Head of caudate nucleus (tissue), 42 donors: ENCODE measurements at regions not wholly inside any gene's neighbourhood (a gene's known extent, or its start where the extent isn't known, plus 50 kb on each side); places are given as distances from the start of the nearest gene placed in this dataset.
"Not testable (repeated sequence)": the region's sequence is repeated elsewhere in the genome, so short reads cannot be mapped to it uniquely, and the experiment has no call there.

Experiments used
- DNase-seq, 42 donors: peaks; one replicate each; pipeline versions ENCODE4 v3.0.0 to v3.0.0-alpha.2; 2020 to 2021; ENCODE audit warnings: mixed read lengths in 7 of 42
- intact Hi-C: fragments of 100-400 bp; cut with DNase I; formaldehyde crosslinking; loops from one replicate; pipeline ENCODE4 v1.15.0; 2022

DNA sequence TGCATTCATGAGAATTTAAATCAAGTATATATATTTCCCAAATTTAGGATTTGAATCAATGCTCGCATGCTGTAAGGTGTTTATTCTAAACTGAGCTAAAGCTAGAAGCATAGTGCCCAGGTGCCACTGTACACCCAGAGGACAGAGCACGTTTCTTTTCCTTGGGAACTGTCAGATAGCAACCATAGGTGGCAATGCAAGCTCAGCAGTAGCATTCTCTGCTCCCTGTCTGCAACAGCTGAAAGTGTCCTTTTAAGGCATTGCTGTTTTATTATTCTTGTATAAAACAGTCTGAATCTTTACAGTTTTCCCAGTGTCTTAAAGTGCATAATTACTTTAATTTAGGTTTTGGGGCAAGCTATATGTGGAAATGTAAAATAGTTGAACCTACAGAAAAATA, 443.4 kb upstream of the MMS22L start:
- DNase-seq: peak in 5 of 42 donors; percentile 6 to 18 (median 7)
- intact Hi-C loops: no loop called here

DNA sequence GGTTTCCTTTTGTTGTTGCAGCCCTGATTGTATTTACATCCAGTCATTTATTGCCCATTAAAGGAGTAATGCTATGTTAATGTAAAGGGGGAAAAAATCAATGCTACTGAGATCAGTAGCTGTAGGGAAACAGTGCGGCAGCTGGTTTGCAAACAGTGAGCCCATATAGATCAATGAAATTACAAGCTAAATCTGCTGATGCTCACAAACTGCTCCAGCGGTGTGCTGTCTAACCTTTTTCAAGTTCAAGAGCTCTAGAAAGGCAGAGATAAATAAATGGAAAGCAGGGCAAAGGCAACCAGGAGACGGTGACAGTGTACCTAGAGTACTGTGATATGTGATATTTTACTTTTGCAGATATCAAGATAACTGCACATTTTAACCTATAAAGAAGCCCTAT, 449.0 kb upstream of the MMS22L start:
- no peak for DNase-seq
- intact Hi-C loops: no loop called here

DNA sequence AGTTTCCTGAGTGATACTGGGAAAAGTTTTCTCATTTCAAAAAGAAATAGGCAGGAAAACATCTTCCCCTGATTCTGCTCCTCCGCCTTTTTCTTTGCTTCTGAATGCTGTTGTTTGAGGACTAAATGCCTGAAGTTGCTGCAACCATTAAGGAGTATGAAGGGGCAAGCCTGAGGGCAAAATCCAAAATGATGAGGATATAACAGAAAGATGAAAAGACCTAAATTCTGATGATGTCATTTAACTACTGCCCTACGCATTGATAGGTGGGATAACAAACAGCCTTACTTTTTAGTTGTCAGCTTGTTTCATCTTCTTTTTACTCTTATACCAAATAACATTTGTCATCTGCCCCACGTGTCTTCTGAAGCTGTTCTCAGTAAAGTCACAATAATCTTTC, 474.6 kb upstream of the MMS22L start:
- no peak for DNase-seq
- intact Hi-C loops: no loop called here

DNA sequence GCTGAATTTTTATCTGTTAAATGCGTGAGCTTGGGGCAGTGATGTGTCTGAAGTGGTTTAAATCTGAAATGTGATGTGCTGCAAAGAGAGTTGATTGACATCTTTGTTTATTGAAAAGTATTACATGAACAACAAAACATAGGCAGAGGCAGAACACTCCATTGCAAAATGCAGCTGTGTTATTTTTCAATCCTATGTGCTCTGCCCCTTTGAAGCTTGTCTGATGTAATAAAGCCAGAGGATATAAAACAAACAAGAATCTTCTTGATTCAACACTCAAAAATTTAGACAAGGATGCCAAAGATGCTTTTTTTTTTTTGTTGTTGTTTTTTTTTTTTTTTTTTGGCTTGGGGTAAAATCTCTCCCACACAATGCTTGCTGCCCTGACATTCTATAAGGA, 482.4 kb upstream of the MMS22L start:
- DNase-seq: no peak
- intact Hi-C loops: no loop called here

DNA sequence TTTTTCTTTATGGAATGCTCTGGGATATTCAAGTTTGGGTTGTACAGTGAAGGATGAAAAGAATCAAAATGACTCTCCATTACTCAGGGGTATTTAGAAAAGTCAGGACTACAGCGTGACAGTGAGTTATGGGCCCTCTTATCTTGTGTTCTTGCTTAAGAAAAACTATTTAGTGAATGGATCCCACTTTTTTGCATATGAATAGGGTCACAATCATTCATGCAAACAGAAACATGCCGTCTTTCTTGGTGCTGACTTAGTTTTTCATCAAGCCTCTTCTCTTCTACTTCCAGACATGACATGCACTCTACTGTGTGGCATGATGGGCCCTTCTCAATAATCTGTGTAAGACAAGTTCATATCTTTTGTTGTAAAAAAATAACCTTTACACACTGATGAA, 488.4 kb upstream of the MMS22L start:
- DNase-seq: no peak

DNA sequence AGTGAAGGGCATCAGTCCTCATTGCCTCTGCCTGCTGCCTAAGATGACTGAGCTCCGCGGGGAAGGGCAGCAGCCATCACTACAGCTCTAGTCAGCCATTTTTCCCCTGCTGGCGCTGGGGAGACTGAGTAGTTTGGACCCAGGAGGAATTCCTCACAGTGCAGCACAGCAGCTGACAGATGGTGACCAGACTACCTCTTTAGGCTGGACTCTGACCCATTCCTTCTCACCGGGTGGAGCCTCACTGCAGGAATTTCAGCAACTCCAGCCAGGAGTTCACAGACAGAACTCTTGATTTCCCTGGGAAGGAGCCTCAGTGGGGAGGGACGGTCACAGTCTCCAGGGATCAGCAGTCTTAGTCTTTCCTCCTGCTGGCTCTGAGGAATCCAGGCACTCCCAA, 492.0 kb upstream of the MMS22L start:
- intact Hi-C loops: no loop called here
- DNase-seq: no peak

More for the DNA sequence above, 488.4 kb upstream of the MMS22L start:
- intact Hi-C loops: no loop called here

DNA sequence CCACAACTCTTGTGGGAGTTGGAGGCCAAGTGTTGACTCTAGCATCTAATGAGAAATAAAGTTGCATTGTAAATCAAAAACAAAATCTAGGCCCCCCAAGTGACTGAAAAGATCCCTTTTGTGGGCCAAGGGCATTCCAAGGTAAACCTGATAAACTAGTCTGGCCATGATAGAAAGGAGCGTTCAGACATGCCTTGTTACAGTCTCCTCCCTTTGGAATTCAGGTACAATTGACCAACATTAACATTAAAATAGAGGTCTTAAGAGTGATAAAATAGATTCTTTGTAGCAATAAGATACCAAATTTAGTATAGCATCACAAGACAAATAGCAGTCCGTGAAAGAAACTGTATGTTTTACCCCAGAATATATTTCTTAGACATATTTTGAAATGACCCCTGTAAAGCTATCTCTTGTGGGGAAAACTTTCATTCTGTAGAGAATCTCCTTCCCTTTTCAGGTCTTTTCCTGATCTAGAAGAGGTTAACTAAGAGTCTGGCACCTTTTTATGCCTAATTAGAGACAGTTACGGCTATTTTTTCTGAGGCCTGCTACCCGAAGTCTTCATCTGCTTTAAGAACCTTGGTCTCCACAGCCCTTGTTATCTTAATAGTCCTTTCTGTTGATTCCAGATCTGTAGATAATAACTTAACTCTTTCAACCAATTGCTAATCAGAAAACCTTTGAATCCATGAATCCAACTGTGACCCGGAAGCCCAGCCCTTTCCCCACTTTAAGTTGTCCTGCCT, 495.4 kb upstream of the MMS22L start:
- intact Hi-C loops: no loop called here

DNA sequence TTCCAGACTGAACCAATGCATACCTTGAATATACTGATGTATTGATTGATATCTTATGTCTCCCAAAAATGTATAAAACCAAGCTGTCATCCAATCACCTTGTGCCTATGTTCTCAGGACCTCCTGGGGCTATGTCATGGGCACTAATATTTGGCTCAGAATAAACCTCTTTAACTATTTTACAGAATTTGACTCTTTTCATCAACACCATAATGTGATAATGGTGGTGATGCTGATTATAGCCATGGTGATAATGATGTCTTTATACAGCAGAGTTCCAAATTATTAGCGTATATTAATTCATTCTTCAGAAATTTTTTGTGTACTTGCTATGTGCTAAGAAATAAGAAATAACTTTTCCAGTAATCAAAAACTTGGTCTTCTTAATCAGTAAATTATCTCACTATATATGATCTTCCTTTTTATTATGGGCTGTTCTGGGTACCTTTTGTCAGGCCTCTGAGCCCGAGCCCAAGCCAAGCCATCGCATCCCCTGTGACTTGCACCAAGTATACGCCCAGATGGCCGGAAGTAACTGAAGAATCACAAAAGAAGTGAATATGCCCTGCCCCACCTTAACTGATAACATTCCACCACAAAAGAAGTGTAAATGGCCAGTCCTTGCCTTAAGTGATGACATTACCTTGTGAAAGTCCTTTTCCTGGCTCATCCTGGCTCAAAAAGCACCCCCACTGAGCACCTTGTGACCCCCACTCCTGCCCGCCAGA, 496.2 kb upstream of the MMS22L start:
- intact Hi-C loops, DNase-seq: not testable (repeated sequence)

More for the DNA sequence above, 495.4 kb upstream of the MMS22L start:
- DNase-seq: no peak

DNA sequence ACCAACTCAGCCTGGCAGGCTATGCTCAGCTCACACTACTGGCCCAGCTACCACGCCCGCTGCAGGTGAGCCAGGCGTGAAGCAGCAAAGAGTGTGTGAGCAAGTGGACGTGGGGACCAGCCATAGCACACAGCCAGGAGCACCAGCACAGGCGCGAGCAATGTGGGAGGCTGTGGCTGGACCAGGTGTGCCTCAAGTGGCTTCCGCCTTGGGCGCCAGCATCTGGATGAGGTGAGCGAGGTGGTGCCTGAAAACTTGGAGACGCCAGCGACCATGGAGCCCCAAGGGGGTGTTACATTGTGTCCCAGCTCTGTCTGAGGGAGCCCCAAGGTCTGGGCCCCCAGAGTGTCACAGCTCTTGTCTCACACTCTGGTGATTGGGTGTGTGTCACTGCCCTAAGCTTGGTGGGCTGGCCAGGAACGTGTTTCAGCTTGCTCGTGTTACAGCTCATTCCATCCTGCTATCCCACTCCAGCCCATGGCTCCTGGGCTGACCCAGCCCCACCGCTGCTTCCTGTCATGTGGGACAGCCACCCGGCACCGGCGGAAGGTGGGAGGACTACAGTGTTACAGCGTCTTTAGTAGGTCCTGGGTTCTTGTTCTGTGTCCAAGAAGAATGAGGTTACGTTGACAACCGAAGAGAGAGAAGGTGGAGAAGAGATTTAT, 508.0 kb upstream of the MMS22L start:
- intact Hi-C loops: no loop called here

DNA sequence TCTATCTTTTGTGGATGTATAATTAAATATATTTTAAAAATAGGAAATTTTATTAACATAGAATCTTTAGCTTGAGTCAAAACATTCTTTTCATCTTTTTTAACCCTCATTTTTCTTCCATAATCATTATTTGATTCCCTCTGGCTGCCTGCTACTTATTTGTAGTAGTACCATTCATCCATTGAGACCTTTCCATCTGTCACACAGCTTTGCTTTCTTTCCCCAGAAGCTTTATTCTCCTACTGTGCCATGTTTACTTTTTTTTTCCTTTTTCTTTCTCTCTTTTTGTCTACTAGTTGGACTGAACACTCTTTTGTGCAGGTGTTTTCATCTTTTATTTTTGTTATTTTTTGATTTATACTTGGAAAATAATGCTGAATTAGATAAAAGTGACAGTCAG, 522.6 kb upstream of the MMS22L start:
- intact Hi-C loops: no loop called here
- no peak for DNase-seq

More for the DNA sequence above, 508.0 kb upstream of the MMS22L start:
- no peak for DNase-seq

DNA sequence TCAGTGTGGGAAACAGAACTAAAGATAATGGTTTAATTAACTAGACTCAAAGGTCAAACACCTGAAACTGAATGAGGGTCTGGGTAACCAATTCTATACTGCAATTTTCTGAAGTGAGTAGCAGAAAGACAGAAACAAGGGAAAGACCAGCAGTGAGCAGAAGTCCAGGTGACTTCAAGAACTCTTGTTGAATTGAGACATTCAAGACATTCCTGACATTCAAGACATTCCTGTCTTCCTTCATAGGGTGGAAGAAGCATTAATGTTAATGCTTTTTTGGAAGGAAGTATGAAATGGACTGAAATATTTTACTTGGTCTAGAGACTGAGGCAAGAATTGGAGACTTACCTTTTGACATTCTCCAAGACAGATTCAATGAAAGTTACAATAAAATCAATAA, 529.9 kb upstream of the MMS22L start:
- intact Hi-C loops: no loop called here

DNA sequence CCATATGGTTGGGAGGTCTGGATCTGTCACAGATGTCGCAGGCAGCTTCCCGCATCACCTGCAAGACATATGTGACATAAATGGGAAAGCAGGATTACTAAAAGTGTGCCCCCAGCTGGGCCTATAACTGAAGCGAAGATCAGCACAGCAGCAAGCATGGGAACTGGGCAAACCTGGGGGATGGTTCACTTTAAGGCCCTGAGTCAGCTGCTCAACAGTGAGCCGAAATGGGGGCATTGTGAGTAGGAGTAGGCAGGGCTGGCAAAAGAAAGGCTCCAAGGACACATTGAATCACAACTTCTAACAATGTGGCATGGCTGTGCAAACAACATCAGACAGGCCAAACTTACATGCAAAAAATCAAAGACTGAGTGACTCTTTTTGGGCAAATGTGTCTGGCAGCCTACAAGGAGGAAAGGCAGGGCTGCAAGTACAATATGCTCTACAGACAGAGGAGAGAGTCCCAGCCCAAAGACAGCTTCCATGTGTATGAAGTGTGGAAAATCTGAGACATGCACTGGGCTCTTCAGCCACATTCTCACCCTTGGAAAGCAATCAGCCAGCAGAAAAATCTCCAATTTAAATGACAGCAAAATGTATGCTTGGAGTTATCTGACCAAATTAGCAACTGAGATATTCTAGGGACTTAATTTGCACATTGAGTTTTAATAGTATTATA, 531.0 kb upstream of the MMS22L start:
- peak in 15 of 42 donors; percentile 4 to 68 (median 27) for DNase-seq
- intact Hi-C loops: no loop called here

More for the DNA sequence above, 529.9 kb upstream of the MMS22L start:
- DNase-seq: no peak

DNA sequence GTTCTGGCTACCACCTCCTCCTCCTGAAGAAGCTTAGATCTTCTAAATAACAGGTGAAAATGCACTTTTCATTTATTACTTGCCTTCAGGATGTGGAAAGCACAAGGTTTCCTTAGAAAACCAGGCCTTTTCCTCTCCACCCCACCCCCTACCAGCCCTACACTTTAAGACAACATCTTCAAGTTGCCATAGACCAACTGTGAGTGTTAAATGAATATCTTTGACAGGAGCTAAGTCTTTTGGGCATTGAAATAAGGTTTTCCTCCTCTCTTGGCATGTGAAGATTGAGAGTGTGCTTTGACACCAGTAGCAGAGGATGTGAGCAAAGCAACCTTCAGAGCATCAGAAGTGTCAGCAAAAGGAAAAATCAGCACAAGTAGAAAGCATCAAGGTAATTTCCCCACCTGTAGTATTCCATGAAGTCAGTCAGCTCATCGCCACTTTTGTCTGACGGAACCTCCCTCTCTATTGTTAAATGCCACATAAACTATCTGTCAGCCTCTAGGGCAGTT, 532.3 kb upstream of the MMS22L start:
- DNase-seq: no peak
- intact Hi-C loops: no loop called here

DNA sequence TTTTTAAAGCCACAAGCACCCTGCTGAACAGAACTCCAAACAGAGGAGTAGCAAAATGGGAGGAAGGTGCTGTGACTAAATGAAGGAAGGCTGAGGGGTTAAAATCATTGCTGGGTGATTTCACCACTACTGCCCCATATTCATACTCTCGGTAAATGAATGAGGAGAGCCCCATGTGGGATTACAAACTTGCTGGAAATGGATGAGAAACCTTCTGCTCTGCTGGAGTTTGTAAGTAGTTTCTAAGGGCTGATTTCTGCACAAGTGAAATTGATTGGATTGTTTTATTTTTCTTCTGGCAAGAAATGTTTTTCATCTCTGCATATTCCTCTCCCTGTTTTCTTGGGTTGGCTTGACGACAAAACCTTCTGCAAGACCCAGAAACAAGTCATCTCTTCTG, 533.5 kb upstream of the MMS22L start:
- no peak for DNase-seq
- intact Hi-C loops: no loop called here

DNA sequence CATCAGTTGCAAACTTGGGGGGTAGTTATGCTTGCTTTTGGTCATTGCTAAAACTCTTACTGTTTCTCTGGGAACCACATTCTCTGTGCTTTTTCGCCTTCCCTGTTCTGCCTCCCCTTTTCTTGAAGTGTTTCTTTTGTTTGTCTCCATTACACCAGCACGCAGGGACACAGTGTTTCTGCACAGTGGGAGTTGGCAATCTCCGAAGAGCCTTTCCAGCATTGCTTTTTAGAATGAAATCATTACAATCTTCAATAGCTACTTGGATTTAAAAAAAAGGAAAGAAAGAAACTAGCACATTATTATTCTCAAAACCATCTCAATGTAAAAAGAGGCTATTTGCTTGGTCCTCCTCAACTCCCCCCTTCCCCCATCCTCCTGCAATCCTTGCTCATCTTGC, 536.7 kb upstream of the MMS22L start:
- DNase-seq: peak in 22 of 42 donors; percentile 3 to 61 (median 25)
- intact Hi-C loops: no loop called here

DNA sequence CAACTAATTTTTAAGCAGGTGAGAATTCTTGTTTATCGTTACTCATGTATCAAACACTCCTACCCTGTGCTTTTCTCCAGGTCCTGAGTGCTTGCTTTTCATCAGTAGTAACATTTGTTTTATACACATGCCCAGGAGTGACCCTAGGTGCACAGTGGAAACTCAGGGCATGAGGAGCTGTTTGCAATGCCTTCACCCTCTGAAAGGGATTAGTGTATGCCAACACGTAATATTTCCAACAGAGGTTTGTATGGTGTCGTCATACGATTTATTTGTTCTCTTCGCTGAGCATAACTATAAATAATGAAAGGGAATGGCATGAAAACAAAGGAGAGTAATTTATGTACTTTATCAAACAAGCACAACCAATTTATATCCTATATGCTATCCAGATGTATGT, 537.4 kb upstream of the MMS22L start:
- intact Hi-C loops: no loop called here
- no peak for DNase-seq

DNA sequence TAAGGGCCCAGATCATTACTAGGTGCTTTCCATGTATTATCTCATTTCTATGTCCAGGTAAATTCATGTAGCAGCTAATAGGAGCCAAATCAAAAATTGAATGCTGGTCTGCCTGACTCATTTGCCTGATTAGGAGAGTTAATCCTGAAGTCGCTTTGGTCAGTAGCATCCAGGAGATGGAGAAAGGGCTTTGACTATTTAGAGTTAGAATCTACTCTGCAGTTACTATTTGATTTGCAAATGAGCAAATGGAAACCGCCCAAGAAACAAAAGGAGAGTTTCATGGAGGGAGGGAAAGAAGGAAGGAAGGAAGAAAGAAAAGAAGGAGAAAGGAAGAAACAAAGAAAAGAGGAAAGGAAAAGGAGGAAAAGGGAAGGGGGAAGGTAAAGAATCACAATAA, 539.6 kb upstream of the MMS22L start:
- intact Hi-C loops: no loop called here
- DNase-seq: no peak

DNA sequence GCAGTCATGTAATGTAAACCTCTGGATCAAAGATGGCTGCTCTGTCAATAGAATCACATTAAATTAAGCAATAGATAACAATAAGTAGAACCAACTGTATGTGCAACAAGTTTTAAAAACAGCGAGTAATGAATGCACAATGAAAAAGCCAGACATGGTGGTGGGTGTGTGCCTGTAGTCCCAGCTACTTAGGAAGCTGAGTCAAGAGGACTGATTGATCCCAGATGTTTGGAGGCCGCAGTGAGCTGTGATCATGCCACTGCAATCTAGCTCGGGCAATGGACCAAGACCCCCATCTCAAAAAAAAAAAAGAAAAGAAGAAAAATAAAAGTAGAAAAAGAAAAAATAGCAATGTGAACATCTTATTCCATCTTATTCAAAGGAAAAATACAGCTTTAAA, 558.7 kb upstream of the MMS22L start:
- intact Hi-C loops: no loop called here
- DNase-seq: no peak

DNA sequence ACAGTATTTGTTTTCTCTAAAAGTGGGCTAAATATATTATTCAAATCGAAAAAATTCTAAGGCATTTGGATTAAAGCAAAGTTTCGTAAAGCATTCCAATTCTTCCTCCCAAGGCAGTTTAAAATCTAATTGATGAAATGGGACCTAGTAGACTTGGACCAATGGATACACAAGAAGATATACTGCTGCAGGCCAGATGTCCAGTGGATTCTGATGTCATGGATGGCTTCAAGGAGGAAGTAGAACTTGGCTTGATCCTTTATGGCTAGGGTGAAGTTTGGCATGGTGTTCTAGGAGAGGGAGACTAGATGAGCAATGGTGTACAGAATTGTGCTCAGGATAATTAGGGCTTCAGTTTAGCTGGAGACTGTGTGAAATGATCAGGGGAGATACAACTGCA, 559.5 kb upstream of the MMS22L start:
- intact Hi-C loops: no loop called here
- DNase-seq: no peak

DNA sequence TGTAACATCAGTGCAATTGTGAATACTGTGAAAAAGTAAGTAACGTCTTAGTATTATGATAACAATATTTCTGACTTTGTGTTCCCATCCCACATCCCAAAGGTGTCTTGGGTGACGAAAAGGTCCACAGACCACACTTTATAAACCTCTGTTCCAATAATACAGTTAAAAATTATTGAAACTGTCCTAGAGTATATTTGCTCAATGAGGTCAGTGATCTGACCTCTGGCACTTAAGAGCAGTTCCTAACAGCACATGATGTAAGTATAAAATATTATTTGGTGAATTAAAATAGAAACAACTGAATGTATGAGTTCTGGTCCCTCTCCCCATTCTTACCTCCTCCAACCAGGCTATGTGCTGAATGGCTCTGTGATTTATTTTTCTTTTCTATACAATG, 566.4 kb upstream of the MMS22L start:
- no peak for DNase-seq
- intact Hi-C loops: no loop called here
